Smooth muscle cell (in vitro differentiated cells): ENCODE measurements at regions not wholly inside any gene's neighbourhood (a gene's known extent, or its start where the extent isn't known, plus 50 kb on each side); places are given as distances from the start of the nearest gene placed in this dataset.

Experiments used
- DNase-seq: peaks from one replicate; lab custom pipeline; 2025; ENCODE audit not compliant: unreplicated experiment; lab: John Stamatoyannopoulos, UW
- H2AFZ ChIP-seq: fragments of 200-600 bp; sonication (generic); 2 replicates; pipeline ENCODE4 v1.6.0; 2016; ENCODE audit warnings: antibody characterized with exemption, low read depth, mild to moderate bottlenecking
- H3F3A ChIP-seq: fragments of 200-600 bp; sonication (generic); 2 replicates; pipeline ENCODE4 v1.6.0; 2017; ENCODE audit warnings: antibody characterized with exemption, low read depth
- H3K27ac ChIP-seq: fragments of 200-600 bp; sonication (generic); 2 replicates; pipeline ENCODE4 v1.5.1; 2016; ENCODE audit warnings: low read depth, mild to moderate bottlenecking
- H3K27me3 ChIP-seq: fragments of 200-600 bp; sonication (generic); 2 replicates; pipeline ENCODE4 v1.6.1; 2016; ENCODE audit warnings: low read depth, mild to moderate bottlenecking
- H3K36me3 ChIP-seq: fragments of 200-600 bp; sonication (generic); 2 replicates; pipeline ENCODE4 v1.5.1; 2016; ENCODE audit warnings: low read depth
- H3K4me1 ChIP-seq: fragments of 200-600 bp; sonication (generic); 2 replicates; pipeline ENCODE4 v1.5.1; 2016; ENCODE audit warnings: low read depth
- H3K4me2 ChIP-seq: fragments of 200-600 bp; sonication (generic); 2 replicates; pipeline ENCODE4 v1.6.0; 2016; ENCODE audit warnings: mild to moderate bottlenecking
- H3K4me3 ChIP-seq: fragments of 200-600 bp; sonication (generic); 2 replicates; pipeline ENCODE4 v1.5.1; 2016; ENCODE audit warnings: mild to moderate bottlenecking
- H3K79me2 ChIP-seq: fragments of 200-600 bp; sonication (generic); 2 replicates; pipeline ENCODE4 v1.6.0; 2016; ENCODE audit warnings: low read depth, mild to moderate bottlenecking
- H3K9ac ChIP-seq: fragments of 200-600 bp; sonication (generic); 2 replicates; pipeline ENCODE4 v1.6.0; 2016; ENCODE audit warnings: low read depth
- H3K9me3 ChIP-seq: fragments of 200-600 bp; sonication (generic); replicated peaks from 2 replicates; pipeline ENCODE4 v1.5.1; 2016; ENCODE audit warnings: low read depth
- H4K20me1 ChIP-seq: fragments of 200-600 bp; sonication (generic); 2 replicates; pipeline ENCODE4 v1.6.0; 2016; ENCODE audit warnings: low read depth
- WGBS: methylation state at CpG from one replicate; pipeline ENCODE4 v1.1.7; 2016; ENCODE audit warnings: low lambda C conversion rate; 5-methylcytosine and 5-hydroxymethylcytosine counted together
- TF ChIP-seq, protein P1 (sequence below): fragments of 200-600 bp; sonication (generic); IDR thresholded peaks from 2 replicates; pipeline ENCODE4 v1.5.1; 2017; ENCODE audit warnings: borderline replicate concordance, mild to moderate bottlenecking, antibody characterized with exemption; ENCODE audit not compliant: insufficient read depth, poor library complexity, severe bottlenecking

DNA sequence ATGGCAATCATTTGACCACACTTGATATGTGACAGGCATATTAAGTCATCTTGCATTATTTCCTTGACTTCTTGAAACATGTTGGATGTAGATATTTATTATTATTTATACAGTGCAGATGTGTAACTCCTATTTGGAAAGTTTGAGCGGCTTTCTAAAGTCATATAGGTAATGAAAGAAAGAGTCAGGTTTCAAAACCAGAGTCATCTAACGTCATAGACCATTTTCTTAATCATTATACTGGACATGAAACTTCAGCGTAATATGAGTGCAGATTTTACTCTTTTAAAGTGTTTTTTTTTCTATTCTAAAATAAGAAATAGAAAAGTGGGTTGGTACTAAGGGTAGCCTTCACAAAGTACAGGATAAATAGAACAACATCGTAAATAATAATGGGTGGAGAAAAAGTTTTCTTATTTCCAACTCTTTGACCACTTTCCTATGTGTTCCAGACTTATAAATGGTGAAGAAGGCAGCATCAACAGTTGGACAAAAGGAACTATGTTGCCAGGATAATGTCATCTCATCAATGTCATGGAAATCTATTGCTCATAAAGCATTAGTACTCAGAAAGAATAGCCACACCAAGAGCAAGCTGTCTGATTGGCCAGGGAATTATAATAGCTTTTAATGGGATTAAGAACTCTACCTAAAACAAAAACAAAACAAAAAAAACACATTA is 108.0 kb upstream of the PCDH18 start:
- Histone ChIP-seq H3K36me3 (no peaks in the 10 kb centered on the region), H3K4me2 (no peak overlapping the region), H3F3A (no peaks in the 10 kb centered on the region), H2AFZ (no peak overlapping the region), H3K9ac (no peak overlapping the region), H3K4me1 (peaks cover 7% of the 10 kb centered on the region), H4K20me1 (no peaks in the 10 kb centered on the region), H3K27me3 (no peaks in the 10 kb centered on the region), H3K9me3 (no peaks in the 10 kb centered on the region), H3K27ac (no peak overlapping the region), H3K4me3 (no peak overlapping the region), H3K79me2 (no peaks in the 10 kb centered on the region)
- WGBS, result 94% methylated on average over 4 of the region's 4 CpGs
- no peak for DNase-seq
- TF ChIP-seq, protein P1, sequence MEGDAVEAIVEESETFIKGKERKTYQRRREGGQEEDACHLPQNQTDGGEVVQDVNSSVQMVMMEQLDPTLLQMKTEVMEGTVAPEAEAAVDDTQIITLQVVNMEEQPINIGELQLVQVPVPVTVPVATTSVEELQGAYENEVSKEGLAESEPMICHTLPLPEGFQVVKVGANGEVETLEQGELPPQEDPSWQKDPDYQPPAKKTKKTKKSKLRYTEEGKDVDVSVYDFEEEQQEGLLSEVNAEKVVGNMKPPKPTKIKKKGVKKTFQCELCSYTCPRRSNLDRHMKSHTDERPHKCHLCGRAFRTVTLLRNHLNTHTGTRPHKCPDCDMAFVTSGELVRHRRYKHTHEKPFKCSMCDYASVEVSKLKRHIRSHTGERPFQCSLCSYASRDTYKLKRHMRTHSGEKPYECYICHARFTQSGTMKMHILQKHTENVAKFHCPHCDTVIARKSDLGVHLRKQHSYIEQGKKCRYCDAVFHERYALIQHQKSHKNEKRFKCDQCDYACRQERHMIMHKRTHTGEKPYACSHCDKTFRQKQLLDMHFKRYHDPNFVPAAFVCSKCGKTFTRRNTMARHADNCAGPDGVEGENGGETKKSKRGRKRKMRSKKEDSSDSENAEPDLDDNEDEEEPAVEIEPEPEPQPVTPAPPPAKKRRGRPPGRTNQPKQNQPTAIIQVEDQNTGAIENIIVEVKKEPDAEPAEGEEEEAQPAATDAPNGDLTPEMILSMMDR, result no peak

DNA sequence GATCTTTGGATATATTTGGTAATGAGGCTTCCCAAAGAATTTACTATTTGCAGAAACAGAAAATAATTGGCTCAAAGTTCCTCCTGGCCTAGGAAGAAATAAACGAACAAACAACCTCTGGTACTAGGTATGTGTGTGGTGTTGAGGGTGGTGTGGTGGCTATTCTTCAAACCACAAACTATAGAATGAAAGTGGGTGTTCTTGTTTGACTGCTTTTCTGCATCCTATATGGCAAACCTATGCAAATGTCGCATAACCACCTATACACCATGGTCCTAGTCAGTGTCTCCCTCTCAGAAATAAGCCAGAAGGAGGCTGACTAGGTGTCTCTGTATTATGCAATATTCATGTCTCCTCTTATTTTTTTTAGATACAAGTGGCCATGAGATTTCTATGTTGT is 106.6 kb upstream of the PCDH18 start:
- H3K9me3 ChIP-seq, result no peaks in the 10 kb centered on the region
- no peaks in the 10 kb centered on the region for H3K79me2 ChIP-seq
- no peaks in the 10 kb centered on the region for H3F3A ChIP-seq
- H3K9ac ChIP-seq, result no peak overlapping the region
- H4K20me1 ChIP-seq, result no peaks in the 10 kb centered on the region
- H3K27ac ChIP-seq, result no peak overlapping the region
- TF ChIP-seq, protein P1, result no peak
- H3K4me2 ChIP-seq, result no peak overlapping the region
- 75% methylated on average over 2 of the region's 2 CpGs for WGBS
- peaks cover 11% of the 10 kb centered on the region for H3K4me1 ChIP-seq
- no peaks in the 10 kb centered on the region for H3K36me3 ChIP-seq
- no peak overlapping the region for H2AFZ ChIP-seq
- H3K4me3 ChIP-seq, result no peak overlapping the region
- DNase-seq, result no peak
- H3K27me3 ChIP-seq, result no peaks in the 10 kb centered on the region

DNA sequence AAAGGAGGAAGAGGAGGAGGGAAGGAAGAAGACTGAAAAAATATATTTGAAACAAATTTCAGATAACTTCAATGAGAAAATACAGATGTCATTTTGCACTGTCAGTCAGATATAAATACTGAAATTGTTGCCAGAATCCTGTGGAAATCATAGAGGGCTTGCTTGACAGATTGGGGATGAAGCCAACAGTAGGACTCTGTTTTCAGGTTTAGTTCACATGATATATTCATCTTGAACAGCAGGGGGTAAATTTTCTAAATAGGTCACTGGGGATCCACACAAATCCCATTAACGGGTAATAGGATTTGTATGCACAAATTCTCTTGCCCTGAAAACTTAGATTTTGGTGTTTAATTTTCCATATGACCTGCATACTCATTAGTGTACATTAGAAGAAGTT is 103.3 kb upstream of the PCDH18 start:
- no peak overlapping the region for H3K4me3 ChIP-seq
- H3K27me3 ChIP-seq, result no peaks in the 10 kb centered on the region
- H3K9ac ChIP-seq, result no peak overlapping the region
- peaks cover 11% of the 10 kb centered on the region for H3K4me1 ChIP-seq
- H4K20me1 ChIP-seq, result no peaks in the 10 kb centered on the region
- H2AFZ ChIP-seq, result no peak overlapping the region
- H3K9me3 ChIP-seq, result no peaks in the 10 kb centered on the region
- WGBS, result 85% methylated on average over 1 of the region's 1 CpG
- no peak overlapping the region for H3K4me2 ChIP-seq
- DNase-seq, result no peak
- H3K79me2 ChIP-seq, result no peaks in the 10 kb centered on the region
- H3K36me3 ChIP-seq, result no peaks in the 10 kb centered on the region
- H3F3A ChIP-seq, result no peaks in the 10 kb centered on the region
- no peak overlapping the region for H3K27ac ChIP-seq
- TF ChIP-seq, protein P1, result no peak

DNA sequence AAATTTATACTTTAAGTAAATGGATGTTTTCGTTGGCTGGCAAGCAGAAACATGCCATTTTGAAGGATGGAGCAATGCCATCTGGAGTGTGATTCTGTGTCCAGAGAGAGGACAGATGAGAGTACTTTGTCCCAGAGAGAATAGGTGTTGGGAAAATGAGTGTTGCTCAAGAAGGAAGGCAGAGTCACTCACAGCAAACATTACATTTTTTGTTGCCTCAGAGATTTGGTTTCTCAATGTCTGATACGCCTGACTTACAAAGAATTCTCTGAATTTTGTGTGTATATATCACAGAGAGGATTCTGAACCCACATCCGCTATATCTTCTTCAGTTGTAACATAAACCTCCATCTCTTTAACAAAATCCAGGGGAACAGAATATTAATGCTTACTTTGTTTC is 102.8 kb upstream of the PCDH18 start:
- Histone ChIP-seq H2AFZ (no peak overlapping the region), H3K79me2 (no peaks in the 10 kb centered on the region), H3K4me2 (no peak overlapping the region), H3K36me3 (no peaks in the 10 kb centered on the region), H3K4me3 (no peak overlapping the region), H3K9ac (no peak overlapping the region), H4K20me1 (no peaks in the 10 kb centered on the region), H3K4me1 (peaks cover 11% of the 10 kb centered on the region), H3K27ac (no peak overlapping the region), H3F3A (no peaks in the 10 kb centered on the region), H3K27me3 (no peaks in the 10 kb centered on the region), H3K9me3 (no peaks in the 10 kb centered on the region)
- TF ChIP-seq, protein P1, result no peak
- no peak for DNase-seq
- 87% methylated on average over 3 of the region's 3 CpGs for WGBS
